ENCODE measurements at regions not wholly inside any gene's neighbourhood (a gene's known extent, or its start where the extent isn't known, plus 50 kb on each side); places are given as distances from the start of the nearest gene placed in this dataset.

GRCh38 chr9:134214386-134214765 is 50.0 kb upstream of the RNU6ATAC start:
- ATAC-seq (peak; percentile 58), DNase-seq (peak; percentile 35)
- Mint-ChIP-seq H3K27ac (no peak overlapping the region), H3K9me3 (peaks cover 4% of the 10 kb centered on the region), H3K4me3 (no peak overlapping the region), H3K27me3 (no peaks in the 10 kb centered on the region), H3K4me1 (ENCODE audit: low read depth) (no peaks in the 10 kb centered on the region), H3K36me3 (ENCODE audit: low read depth) (no peaks in the 10 kb centered on the region)
- POLR2A ChIA-PET: no interaction called here
- CTCF ChIA-PET: no interaction called here
- intact Hi-C loops (cut with micrococcal nuclease): no loop called here
- no peak for TF ChIP-seq CTCF (IDR thresholded peaks at IDR 0.05)

GRCh38 chr9:134214766-134215419 is 50.5 kb upstream of the RNU6ATAC start:
- ChIA-PET CTCF (interaction anchor here (1.0 to 1.4 kb wide), 2 partner anchors 44 to 150 kb away, joined by 3 to 4 read pairs; no protein-coding TSS in a partner anchor), POLR2A (no interaction called here)
- no peak for DNase-seq
- Mint-ChIP-seq H3K36me3 (ENCODE audit: low read depth) (no peaks in the 10 kb centered on the region), H3K27me3 (no peaks in the 10 kb centered on the region), H3K4me3 (no peak overlapping the region), H3K9me3 (peaks cover 4% of the 10 kb centered on the region), H3K27ac (no peak overlapping the region), H3K4me1 (ENCODE audit: low read depth) (no peaks in the 10 kb centered on the region)
- intact Hi-C loops (cut with micrococcal nuclease): no loop called here
- no peak for ATAC-seq
- TF ChIP-seq CTCF (IDR thresholded peaks at IDR 0.05): no peak

GRCh38 chr9:134215420-134215698 is 51.0 kb upstream of the RNU6ATAC start:
- POLR2A ChIA-PET: no interaction called here
- DNase-seq (no peak), ATAC-seq (no peak)
- Mint-ChIP-seq H3K27me3 (no peaks in the 10 kb centered on the region), H3K4me1 (ENCODE audit: low read depth) (no peaks in the 10 kb centered on the region), H3K9me3 (peaks cover 4% of the 10 kb centered on the region), H3K4me3 (no peak overlapping the region), H3K27ac (no peak overlapping the region), H3K36me3 (ENCODE audit: low read depth) (no peaks in the 10 kb centered on the region)
- TF ChIP-seq CTCF (IDR thresholded peaks at IDR 0.05): no peak
- CTCF ChIA-PET: interaction anchor here (1.0 to 1.4 kb wide), 2 partner anchors 44 to 150 kb away, joined by 3 to 4 read pairs; no protein-coding TSS in a partner anchor
- intact Hi-C loops (cut with micrococcal nuclease): no loop called here

GRCh38 chr9:134215699-134216448 is 51.5 kb upstream of the RNU6ATAC start:
- TF ChIP-seq CTCF (IDR thresholded peaks at IDR 0.05): no peak
- no peak for DNase-seq
- H3K4me1 Mint-ChIP-seq (ENCODE audit: low read depth): no peaks in the 10 kb centered on the region
- ATAC-seq: no peak
- H3K27ac Mint-ChIP-seq: no peak overlapping the region
- peaks cover 4% of the 10 kb centered on the region for H3K9me3 Mint-ChIP-seq
- no peaks in the 10 kb centered on the region for H3K27me3 Mint-ChIP-seq
- intact Hi-C loops (cut with micrococcal nuclease): no loop called here
- CTCF ChIA-PET: interaction anchor here (1.0 to 1.4 kb wide), 2 partner anchors 45 to 149 kb away, joined by 3 to 4 read pairs; no protein-coding TSS in a partner anchor
- POLR2A ChIA-PET: no interaction called here
- no peaks in the 10 kb centered on the region for H3K36me3 Mint-ChIP-seq (ENCODE audit: low read depth)
- no peak overlapping the region for H3K4me3 Mint-ChIP-seq

GRCh38 chr9:134216449-134216951 is 52.1 kb upstream of the RNU6ATAC start:
- Mint-ChIP-seq H3K27ac (no peak overlapping the region), H3K4me1 (ENCODE audit: low read depth) (no peaks in the 10 kb centered on the region), H3K27me3 (no peaks in the 10 kb centered on the region), H3K36me3 (ENCODE audit: low read depth) (no peaks in the 10 kb centered on the region), H3K4me3 (no peak overlapping the region), H3K9me3 (peaks cover 4% of the 10 kb centered on the region)
- ATAC-seq (no peak), DNase-seq (no peak)
- TF ChIP-seq CTCF (IDR thresholded peaks at IDR 0.05): no peak
- POLR2A ChIA-PET: no interaction called here
- CTCF ChIA-PET: no interaction called here
- intact Hi-C loops (cut with micrococcal nuclease): no loop called here

All from activated CD8-positive, alpha-beta T cell treated with anti-CD3 and anti-CD28 coated beads for 36 hours (primary cell).